ENCODE measurements at regions not wholly inside any gene's neighbourhood (a gene's known extent, or its start where the extent isn't known, plus 50 kb on each side); places are given as distances from the start of the nearest gene placed in this dataset.
"Not testable (repeated sequence)": the region's sequence is repeated elsewhere in the genome, so short reads cannot be mapped to it uniquely, and the experiment has no call there.

DNA sequence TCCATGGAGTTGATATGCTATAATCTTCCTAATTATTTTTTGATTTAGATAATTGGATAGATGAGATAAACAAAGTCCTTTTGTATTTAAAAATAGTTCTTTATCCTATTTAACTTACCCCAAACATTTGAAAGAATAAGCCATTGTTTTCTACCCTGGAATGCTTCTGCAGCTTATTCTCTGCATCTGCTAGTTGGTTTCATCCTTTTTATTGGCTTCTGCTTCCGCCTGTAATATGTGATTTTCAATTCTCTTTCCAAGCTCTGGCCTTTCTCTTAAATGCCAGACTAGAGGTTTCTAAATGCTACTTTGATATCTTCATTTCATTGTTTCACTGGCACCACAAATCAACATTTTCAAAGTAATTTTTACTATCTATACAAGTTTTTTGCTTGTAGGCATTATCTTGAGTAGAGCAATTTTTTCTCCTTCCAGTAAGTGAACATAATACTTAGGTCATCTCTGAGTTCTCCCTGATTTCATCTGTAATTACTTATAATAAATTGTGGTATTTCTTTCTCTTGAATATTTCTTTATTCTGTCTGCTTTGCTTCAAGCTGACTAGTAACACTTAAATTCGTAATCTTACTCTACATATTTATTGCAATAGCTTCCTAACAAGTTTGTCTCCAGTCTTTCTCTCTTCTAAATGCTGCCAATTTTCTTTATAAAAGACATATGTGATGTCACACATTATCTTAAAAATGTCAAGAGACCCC is 958.4 kb downstream of the SLC6A15 start:
- no peak for DNase-seq (ENCODE audit: low spot score)

- DNase-seq (ENCODE audit: low spot score): no peak
Observed at GRCh38 chr12:83945871-83946270, 966.7 kb downstream of the SLC6A15 start.

GRCh38 chr12:83939718-83940117 is 972.9 kb downstream of the SLC6A15 start:
- DNase-seq (ENCODE audit: low spot score): no peak

- no peak for DNase-seq (ENCODE audit: low spot score)
Observed at GRCh38 chr12:83933615-83934014, 979.0 kb downstream of the SLC6A15 start.

DNA sequence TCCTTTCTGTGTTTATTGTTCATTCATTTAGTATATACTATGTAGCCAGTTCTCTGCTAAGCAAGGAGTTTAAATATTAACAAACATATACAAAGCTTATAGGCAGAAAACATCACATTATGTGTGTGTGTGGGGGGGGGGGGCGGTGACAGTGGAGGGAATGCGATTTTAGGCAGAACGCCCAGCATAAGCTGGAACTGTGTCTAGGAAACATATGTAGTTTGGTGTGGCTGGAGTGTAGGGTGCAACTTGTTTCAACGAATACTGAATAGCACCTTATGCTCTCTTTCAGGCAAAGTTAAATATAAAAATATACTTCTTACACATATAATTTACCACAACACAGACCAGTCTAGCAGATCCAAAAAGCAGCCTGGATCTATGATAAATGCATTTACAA is 980.6 kb downstream of the SLC6A15 start:
- DNase-seq (ENCODE audit: low spot score): no peak

DNA sequence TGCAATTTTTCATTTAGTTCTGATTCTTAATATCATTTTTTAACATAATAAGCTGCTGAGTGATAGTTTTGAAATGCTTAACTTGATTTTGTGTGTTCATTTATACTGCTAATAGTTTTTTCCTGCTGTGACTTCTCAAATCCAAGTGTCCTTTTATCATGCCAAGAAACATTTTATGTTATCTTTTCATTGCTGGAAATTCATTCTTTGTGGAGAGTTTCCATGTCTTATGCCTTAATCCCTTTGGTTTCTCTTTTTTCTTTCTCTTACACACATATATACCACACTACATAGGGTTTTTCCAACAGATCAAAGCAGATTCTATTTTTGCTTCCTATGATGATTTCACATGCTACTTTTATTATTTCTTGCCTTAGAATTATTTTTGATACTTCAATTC is 981.1 kb downstream of the SLC6A15 start:
- DNase-seq (ENCODE audit: low spot score): no peak

- not testable (repeated sequence) for DNase-seq (ENCODE audit: low spot score)
Observed at GRCh38 chr12:83929792-83930191, 982.8 kb downstream of the SLC6A15 start.

DNA sequence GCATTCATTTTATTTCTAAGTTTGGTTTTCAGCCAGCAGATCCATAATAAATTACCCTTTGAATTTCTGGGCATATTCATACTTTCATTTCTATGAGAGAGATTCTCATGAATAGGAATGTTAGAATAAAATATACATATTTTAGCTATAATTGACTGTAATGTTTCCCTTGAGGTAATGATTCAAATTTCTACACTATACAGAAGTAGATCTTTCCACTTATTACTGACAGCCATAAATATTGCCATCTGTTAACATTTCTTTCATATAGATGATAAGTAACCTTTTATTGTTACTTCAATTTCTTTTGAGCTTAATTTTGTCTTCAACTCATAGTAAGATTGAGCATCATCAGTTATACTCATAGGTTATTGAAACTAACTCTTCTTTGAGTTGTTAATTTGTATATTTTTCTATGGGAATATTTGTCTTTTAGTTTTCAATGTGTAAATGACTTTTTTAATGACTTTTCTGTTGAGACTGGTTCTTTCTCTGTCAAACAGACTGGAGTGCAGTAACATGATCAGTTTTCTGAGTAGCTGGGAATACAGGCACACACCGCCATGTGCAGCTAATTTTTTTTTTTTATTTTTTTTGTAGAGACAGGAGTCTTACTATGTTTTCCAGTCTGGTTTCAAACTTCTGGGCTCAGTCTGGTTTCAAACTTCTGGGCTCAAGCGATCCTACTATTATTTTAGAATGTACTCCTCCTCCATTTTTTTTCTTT is 991.6 kb downstream of the SLC6A15 start:
- DNase-seq (ENCODE audit: low spot score): no peak

GRCh38 chr12:83919081-83919480 is 993.5 kb downstream of the SLC6A15 start:
- no peak for DNase-seq (ENCODE audit: low spot score)

DNA sequence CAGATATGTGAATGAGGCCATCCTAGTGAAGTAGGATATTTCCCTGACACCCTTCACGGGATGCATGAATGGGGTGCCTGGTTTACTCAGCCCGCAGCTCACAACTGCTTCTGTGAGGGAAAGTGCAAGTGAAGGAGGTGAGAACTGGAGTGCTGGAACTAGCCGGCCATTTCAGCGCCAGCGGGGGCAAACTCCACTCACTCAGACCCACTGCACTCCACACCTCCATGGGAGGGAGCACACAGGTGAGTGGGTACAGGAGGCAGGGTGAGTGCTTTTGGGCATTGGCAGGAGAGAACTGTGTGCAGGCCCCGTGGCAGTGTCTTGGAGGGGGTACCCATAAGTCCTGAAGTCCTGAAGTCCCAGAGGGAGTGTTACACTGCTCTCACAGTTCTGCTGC is 1008.4 kb downstream of the SLC6A15 start:
- DNase-seq (ENCODE audit: low spot score): peak; percentile 38

DNA sequence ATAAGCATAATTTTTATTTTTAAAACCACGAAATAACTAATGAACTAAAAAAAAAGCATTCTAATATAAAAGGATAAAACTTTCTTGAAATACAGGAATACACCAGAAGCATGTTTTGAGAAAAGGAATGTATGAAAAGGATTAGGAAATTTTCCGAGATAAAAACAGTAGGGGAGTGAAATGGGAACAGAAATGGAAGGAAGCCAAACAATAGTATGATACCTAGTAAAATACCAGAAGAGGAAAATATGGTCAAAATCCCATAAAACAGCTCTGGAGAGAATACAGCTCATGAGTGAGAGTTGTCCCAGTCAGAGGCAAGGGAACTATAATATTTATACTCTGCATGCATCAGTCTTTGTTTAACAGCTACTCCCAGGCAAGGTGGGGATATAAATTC is 1016.2 kb downstream of the SLC6A15 start:
- DNase-seq (ENCODE audit: low spot score): no peak

- DNase-seq (ENCODE audit: low spot score): no peak
Observed at GRCh38 chr12:83893101-83893500, 1019.5 kb downstream of the SLC6A15 start.

DNA sequence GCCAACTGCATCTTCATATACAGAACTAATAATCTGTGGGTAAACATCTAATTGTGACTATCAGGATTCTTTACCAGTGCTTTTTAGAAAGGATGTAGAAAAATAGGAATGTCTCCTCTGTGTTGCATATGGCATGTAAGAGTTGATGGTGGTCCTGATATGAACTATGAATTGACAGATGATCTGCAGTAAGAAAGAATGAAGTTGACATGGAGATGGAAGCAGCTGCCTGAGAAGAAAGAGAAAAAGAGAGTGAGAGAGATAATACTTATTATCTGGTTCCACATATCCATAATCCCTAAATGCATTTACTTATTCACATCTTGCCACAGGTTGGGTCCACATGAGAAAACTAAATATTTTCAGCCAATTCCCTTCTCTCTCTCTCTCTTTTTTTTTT is 1022.9 kb downstream of the SLC6A15 start:
- no peak for DNase-seq (ENCODE audit: low spot score)

DNA sequence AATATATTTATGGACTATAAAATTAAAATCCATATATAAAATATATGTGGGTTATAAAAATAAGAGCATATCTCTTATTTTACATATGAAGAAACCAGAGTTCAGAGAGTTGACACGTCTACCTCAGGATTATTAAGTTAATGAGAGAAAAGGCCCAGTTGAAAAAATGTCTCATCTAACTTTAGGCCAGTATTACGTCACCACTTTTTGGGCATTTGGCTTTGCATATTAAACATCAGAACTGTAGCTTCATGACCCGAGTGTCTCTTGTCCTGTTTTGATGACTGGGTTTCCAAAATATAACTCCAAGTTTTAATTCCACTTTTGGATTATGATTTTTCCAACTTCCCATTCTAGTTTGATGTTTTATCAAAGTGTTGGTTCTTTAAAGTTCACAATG is 1026.1 kb downstream of the SLC6A15 start:
- DNase-seq (ENCODE audit: low spot score): no peak

DNA sequence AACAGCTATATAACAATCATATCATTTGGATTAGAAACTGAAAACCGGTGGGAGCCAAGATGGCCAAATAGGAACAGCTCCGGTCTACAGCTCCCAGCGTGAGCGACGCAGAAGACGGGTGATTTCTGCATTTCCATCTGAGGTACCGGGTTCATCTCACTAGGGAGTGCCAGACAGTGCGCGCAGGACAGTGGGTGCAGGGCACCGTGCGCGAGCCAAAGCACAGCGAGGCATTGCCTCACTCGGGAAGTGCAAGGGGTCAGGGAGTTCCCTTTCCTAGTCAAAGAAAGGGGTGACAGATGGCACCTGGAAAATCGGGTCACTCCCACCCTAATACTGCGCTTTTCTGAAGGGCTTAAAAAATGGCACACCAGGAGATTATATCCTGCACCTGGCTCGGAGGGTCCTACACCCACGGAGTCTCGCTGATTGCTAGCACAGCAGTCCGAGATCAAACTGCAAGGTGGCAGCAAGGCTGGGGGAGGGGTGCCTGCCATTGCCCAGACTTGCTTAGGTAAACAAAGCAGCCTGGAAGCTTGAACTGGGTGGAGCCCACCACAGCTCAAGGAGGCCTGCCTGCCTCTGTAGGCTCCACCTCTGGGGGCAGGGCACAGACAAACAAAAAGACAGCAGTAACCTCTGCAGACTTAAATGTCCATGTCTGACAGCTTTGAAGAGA is 1041.5 kb downstream of the SLC6A15 start:
- DNase-seq (ENCODE audit: low spot score): not testable (repeated sequence)

DNA sequence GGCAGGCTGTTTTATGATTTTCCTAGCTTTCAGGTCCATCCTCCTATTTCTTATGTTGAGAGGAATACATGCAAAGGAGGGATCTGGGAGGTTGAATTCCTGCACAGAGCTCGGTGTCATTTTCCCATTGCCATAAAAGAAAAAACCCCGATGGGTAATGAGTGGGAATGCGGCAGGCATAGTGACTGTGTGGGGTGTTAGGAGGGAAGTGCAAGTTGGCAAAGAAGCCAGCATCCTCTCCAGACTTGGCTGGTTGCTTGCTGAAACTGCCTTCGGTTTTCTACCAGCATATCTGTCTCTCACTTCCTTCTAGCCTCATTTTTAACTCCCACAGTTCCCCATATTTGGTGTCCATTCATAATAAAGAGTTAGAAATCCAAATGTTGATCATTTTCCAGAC is 1046.1 kb downstream of the SLC6A15 start:
- no peak for DNase-seq (ENCODE audit: low spot score)

GRCh38 chr12:83865431-83865830 is 1047.2 kb downstream of the SLC6A15 start:
- no peak for DNase-seq (ENCODE audit: low spot score)

- no peak for DNase-seq (ENCODE audit: low spot score)
Observed at GRCh38 chr12:83864054-83864453, 1048.5 kb downstream of the SLC6A15 start.

DNA sequence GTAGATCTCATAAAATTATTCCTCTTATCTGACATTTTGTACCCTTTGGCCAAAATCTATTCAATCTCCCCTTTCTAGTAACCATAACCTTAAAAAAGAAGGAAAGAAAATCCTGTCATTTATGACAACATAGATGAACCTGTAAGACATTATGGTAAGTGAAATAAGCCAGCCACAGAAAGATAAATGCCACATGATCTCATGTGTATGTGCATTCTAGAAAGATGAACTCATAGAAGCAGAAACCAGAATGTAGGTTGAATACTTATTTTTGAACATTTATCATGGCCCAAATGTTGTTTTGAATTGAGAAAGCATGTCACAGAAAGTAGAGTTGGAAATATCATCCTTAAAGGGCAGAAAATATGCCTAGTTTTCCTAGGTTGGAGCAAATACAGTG is 1053.6 kb downstream of the SLC6A15 start:
- no peak for DNase-seq (ENCODE audit: low spot score)

- DNase-seq (ENCODE audit: low spot score): no peak
Observed at GRCh38 chr12:83856803-83857202, 1055.8 kb downstream of the SLC6A15 start.

DNA sequence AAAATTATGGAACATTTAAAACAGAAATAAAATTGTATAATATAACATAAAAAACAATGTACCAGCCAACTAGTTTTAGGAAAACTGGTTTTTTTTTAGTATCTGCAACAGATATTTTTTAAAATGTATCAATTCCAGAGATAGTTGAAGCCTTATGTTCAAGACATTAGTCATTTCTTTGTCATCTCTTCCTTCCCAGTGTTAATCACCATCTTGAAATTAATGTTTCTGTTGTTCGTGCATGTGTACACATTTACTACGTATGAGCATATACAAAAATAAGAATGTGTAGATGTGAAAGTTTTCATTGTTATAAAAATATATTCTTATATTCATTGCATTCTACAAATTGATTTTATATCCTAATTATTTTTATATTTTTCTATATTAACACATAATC is 1062.1 kb downstream of the SLC6A15 start:
- DNase-seq (ENCODE audit: low spot score): no peak

DNA sequence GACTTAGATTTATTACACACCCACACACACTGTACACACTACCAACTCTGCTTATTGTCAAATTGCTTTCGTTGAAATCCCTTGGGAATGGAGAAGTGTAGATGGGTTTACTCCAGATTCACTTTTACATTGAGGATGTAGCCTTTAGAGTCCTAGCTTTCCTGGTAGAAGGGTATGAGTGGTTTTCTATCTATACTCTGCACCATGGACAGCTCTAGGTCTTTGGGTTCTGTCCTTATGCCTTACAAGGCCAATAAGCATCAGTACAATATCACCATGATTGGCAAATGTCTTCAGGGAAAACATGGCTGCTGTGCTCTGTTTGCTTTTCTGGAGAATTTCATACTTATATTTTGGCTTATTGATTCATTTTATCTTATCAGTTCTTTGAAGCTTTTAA is 1063.9 kb downstream of the SLC6A15 start:
- DNase-seq (ENCODE audit: low spot score): no peak

DNA sequence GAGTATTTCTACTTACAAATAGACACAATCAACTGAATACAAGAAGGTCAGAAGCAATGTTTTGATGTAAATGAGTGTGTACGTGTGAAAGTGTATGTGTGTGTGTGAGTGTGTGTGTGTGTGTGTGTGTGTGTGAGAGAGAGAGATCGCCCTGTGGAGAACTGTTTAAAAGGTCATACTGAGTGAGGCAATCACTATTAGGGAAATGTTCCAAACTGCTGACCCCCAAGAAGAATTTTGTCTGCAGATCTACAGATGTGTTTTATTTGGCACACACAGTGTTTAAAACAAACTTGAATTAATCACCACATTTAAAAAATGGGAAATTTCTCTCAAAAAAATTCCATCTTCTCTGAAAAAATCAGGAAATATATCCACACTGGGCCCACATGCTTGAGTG is 1069.1 kb downstream of the SLC6A15 start:
- no peak for DNase-seq (ENCODE audit: low spot score)
